ENCODE measurements at regions not wholly inside any gene's neighbourhood (a gene's known extent, or its start where the extent isn't known, plus 50 kb on each side); places are given as distances from the start of the nearest gene placed in this dataset.

- Mint-ChIP-seq H3K9me3 (peaks cover 4 to 16% of the 10 kb centered on the region in 2 donors), H3K4me1 (no peaks in the 10 kb centered on the region), H3K27me3 (no peaks in the 10 kb centered on the region), H3K27ac (no peak overlapping the region), H3K4me3 (no peak overlapping the region)
- DNase-seq (no peak), ATAC-seq (no peak)
Observed at GRCh38 chr9:12544700-12545099, 148.5 kb upstream of the TYRP1 start.

GRCh38 chr9:12554636-12555035 is 138.5 kb upstream of the TYRP1 start:
- no peak for DNase-seq
- H3K4me1 Mint-ChIP-seq = no peaks in the 10 kb centered on the region

GRCh38 chr9:12566404-12567090 is 126.6 kb upstream of the TYRP1 start:
- DNase-seq (no peak), ATAC-seq (no peak)
- H3K4me3 Mint-ChIP-seq = no peak overlapping the region
- no peak overlapping the region for H3K27ac Mint-ChIP-seq
- no peaks in the 10 kb centered on the region for H3K27me3 Mint-ChIP-seq
- H3K9me3 Mint-ChIP-seq = peaks cover 24 to 34% of the 10 kb centered on the region in 2 donors
- no peaks in the 10 kb centered on the region for H3K4me1 Mint-ChIP-seq

More at GRCh38 chr9:12554636-12555035, 138.5 kb upstream of the TYRP1 start:
- Mint-ChIP-seq H3K27ac (no peak overlapping the region), H3K9me3 (peaks cover 0 to 9% of the 10 kb centered on the region in 2 donors), H3K4me3 (no peak overlapping the region), H3K27me3 (no peaks in the 10 kb centered on the region)
- ATAC-seq = no peak

- Mint-ChIP-seq H3K27ac (no peak overlapping the region), H3K9me3 (peaks cover 16 to 18% of the 10 kb centered on the region in 2 donors), H3K4me1 (no peaks in the 10 kb centered on the region), H3K27me3 (no peaks in the 10 kb centered on the region), H3K4me3 (no peak overlapping the region)
- ATAC-seq (no peak), DNase-seq (no peak)
Observed at GRCh38 chr9:12584656-12585522, 108.3 kb upstream of the TYRP1 start.

- H3K4me1 Mint-ChIP-seq = no peaks in the 10 kb centered on the region
- no peak overlapping the region for H3K27ac Mint-ChIP-seq
- H3K4me3 Mint-ChIP-seq = no peak overlapping the region
- peaks cover 6 to 8% of the 10 kb centered on the region in 2 donors for H3K9me3 Mint-ChIP-seq
- no peaks in the 10 kb centered on the region for H3K27me3 Mint-ChIP-seq
- DNase-seq = no peak
- no peak for ATAC-seq
Observed at GRCh38 chr9:12595400-12595799, 97.8 kb upstream of the TYRP1 start.

- peaks cover 4 to 12% of the 10 kb centered on the region in 2 donors for H3K9me3 Mint-ChIP-seq
- H3K27ac Mint-ChIP-seq = no peak overlapping the region
- ATAC-seq (no peak), DNase-seq (no peak)
- no peaks in the 10 kb centered on the region for H3K4me1 Mint-ChIP-seq
- H3K4me3 Mint-ChIP-seq = no peak overlapping the region
- H3K27me3 Mint-ChIP-seq = no peaks in the 10 kb centered on the region
Observed at GRCh38 chr9:12604164-12604821, 88.9 kb upstream of the TYRP1 start.

GRCh38 chr9:12612211-12612770 is 80.9 kb upstream of the TYRP1 start:
- H3K27ac Mint-ChIP-seq = no peak overlapping the region
- no peak for ATAC-seq
- H3K27me3 Mint-ChIP-seq = no peaks in the 10 kb centered on the region
- H3K4me1 Mint-ChIP-seq = no peaks in the 10 kb centered on the region
- H3K4me3 Mint-ChIP-seq = no peak overlapping the region
- H3K9me3 Mint-ChIP-seq = peaks cover 10 to 20% of the 10 kb centered on the region in 2 donors
- no peak for DNase-seq

GRCh38 chr9:12613071-12613470 is 80.1 kb upstream of the TYRP1 start:
- peaks cover 10 to 18% of the 10 kb centered on the region in 2 donors for H3K9me3 Mint-ChIP-seq
- DNase-seq (no peak), ATAC-seq (no peak)
- no peaks in the 10 kb centered on the region for H3K27me3 Mint-ChIP-seq
- no peak overlapping the region for H3K4me3 Mint-ChIP-seq
- no peak overlapping the region for H3K27ac Mint-ChIP-seq
- H3K4me1 Mint-ChIP-seq = no peaks in the 10 kb centered on the region

- ATAC-seq (no peak), DNase-seq (no peak)
- Mint-ChIP-seq H3K4me1 (no peaks in the 10 kb centered on the region), H3K9me3 (peaks cover 10 to 14% of the 10 kb centered on the region in 2 donors), H3K27me3 (no peaks in the 10 kb centered on the region), H3K4me3 (no peak overlapping the region), H3K27ac (no peak overlapping the region)
Observed at GRCh38 chr9:12614488-12614887, 78.7 kb upstream of the TYRP1 start.

GRCh38 chr9:12618956-12619355 is 74.2 kb upstream of the TYRP1 start:
- no peaks in the 10 kb centered on the region for H3K4me1 Mint-ChIP-seq
- H3K9me3 Mint-ChIP-seq = peaks cover 0 to 6% of the 10 kb centered on the region in 2 donors

GRCh38 chr9:12625844-12626243 is 67.3 kb upstream of the TYRP1 start:
- H3K9me3 Mint-ChIP-seq = peaks cover 14 to 30% of the 10 kb centered on the region in 2 donors
- no peak overlapping the region for H3K4me3 Mint-ChIP-seq
- DNase-seq = no peak
- H3K27ac Mint-ChIP-seq = no peak overlapping the region
- H3K4me1 Mint-ChIP-seq = no peaks in the 10 kb centered on the region
- no peaks in the 10 kb centered on the region for H3K27me3 Mint-ChIP-seq
- no peak for ATAC-seq

More at GRCh38 chr9:12618956-12619355, 74.2 kb upstream of the TYRP1 start:
- Mint-ChIP-seq H3K4me3 (no peak overlapping the region), H3K27me3 (no peaks in the 10 kb centered on the region), H3K27ac (no peak overlapping the region)
- no peak for DNase-seq
- no peak for ATAC-seq

- Mint-ChIP-seq H3K4me3 (no peak overlapping the region), H3K27ac (no peak overlapping the region), H3K27me3 (no peaks in the 10 kb centered on the region), H3K9me3 (peaks cover 16 to 32% of the 10 kb centered on the region in 2 donors), H3K4me1 (no peaks in the 10 kb centered on the region)
- DNase-seq (no peak), ATAC-seq (no peak)
Observed at GRCh38 chr9:12627096-12627495, 66.1 kb upstream of the TYRP1 start.

- DNase-seq (no peak), ATAC-seq (no peak)
- no peak overlapping the region for H3K4me3 Mint-ChIP-seq
- H3K4me1 Mint-ChIP-seq = no peaks in the 10 kb centered on the region
- H3K9me3 Mint-ChIP-seq = peaks cover 16 to 36% of the 10 kb centered on the region in 2 donors
- H3K27me3 Mint-ChIP-seq = no peaks in the 10 kb centered on the region
- no peak overlapping the region for H3K27ac Mint-ChIP-seq
Observed at GRCh38 chr9:12628546-12628945, 64.6 kb upstream of the TYRP1 start.

- Mint-ChIP-seq H3K27me3 (no peaks in the 10 kb centered on the region), H3K27ac (no peak overlapping the region), H3K9me3 (peaks cover 21 to 39% of the 10 kb centered on the region in 2 donors), H3K4me1 (no peaks in the 10 kb centered on the region), H3K4me3 (no peak overlapping the region)
- DNase-seq (no peak), ATAC-seq (no peak)
Observed at GRCh38 chr9:12629067-12629466, 64.1 kb upstream of the TYRP1 start.

GRCh38 chr9:12631866-12632265 is 61.3 kb upstream of the TYRP1 start:
- peaks cover 30 to 51% of the 10 kb centered on the region in 2 donors for H3K9me3 Mint-ChIP-seq
- no peak for ATAC-seq

More at GRCh38 chr9:12631866-12632265, 61.3 kb upstream of the TYRP1 start:
- Mint-ChIP-seq H3K4me3 (no peak overlapping the region), H3K27me3 (no peaks in the 10 kb centered on the region), H3K27ac (no peak overlapping the region), H3K4me1 (no peaks in the 10 kb centered on the region)
- DNase-seq = no peak

Measured in stimulated activated naive CD8-positive, alpha-beta T cell treated with anti-CD3 and anti-CD28 coated beads, Interleukin-15, amount 100 ng/mL, for 72 hours (primary cell).